HepG2 (cell line): ENCODE measurements at regions not wholly inside any gene's neighbourhood (a gene's known extent, or its start where the extent isn't known, plus 50 kb on each side); places are given as distances from the start of the nearest gene placed in this dataset.

Experiments used
- ATAC-seq: fragments of 200-7000 bp; cut with Tn5 transposase; 3 replicates; pipeline ENCODE4 v1.9.1; 2020; ENCODE audit warnings: mild to moderate bottlenecking, moderate library complexity
- BruUV-seq: library from RNA; stranded (reverse); fragments of 400-500 nt; replicated peaks from 2 replicates; lab custom pipeline; 2021; lab: Mats Ljungman, UMichigan
- CTCF ChIA-PET: fragments of 300-600 bp; formaldehyde crosslinking; extraction: SDS; loops from one replicate; lab custom pipeline; 2021; ENCODE audit warnings: low total read pairs, inconsistent platforms, low intra/inter-chr PET ratio; lab: Yijun Ruan, JAX
- POLR2A ChIA-PET: fragments of 350-600 bp; sonication (Branson Sonifier 250); formaldehyde crosslinking; loops from one replicate; lab custom pipeline; 2020; ENCODE audit warnings: antibody characterized with exemption, inconsistent platforms; lab: Yijun Ruan, JAX
- DNase-seq: peaks from one replicate; pipeline ENCODE4 v3.0.0-alpha.2; 2015; ENCODE audit warnings: low spot score
- FAIRE-seq: peaks from 3 replicates; lab custom pipeline; 2011; peaks lifted over from hg19 to GRCh38; lab: Jason Lieb, UNC
- H2AFZ ChIP-seq: one replicate; pipeline ENCODE4 v1.6.1; 2011; ENCODE audit warnings: low read length, inconsistent platforms
- H3K27ac ChIP-seq: fragments of 300-600 bp; 3 replicates; pipeline ENCODE4 v1.8.0; 2011; ENCODE audit warnings: mixed run types, mild to moderate bottlenecking, mixed read lengths, low read length, inconsistent platforms; ENCODE audit not compliant: insufficient read depth; ENCODE audit errors: extremely low read length
- H3K27me3 ChIP-seq, 2 experiments: fragments of 200-600 bp in 1 of 2; 2 replicates in 1 of 2; 3 replicates in 1 of 2; pipeline versions ENCODE4 v1.6.0 to v1.8.0; 2011; ENCODE audit warnings: low read length in 2 of 2, mild to moderate bottlenecking in 2 of 2, moderate library complexity in 2 of 2, inconsistent platforms in 1 of 2; ENCODE audit not compliant: insufficient read depth in 2 of 2, control insufficient read depth in 1 of 2
- H3K36me3 ChIP-seq, 2 experiments: fragments of 200-600 bp in 1 of 2; replicated peaks in 1 of 2; 2 replicates in 1 of 2; 3 replicates in 1 of 2; pipeline versions ENCODE4 v1.5.1 to v1.8.0; 2011; ENCODE audit warnings: low read length in 2 of 2, inconsistent platforms in 1 of 2; ENCODE audit not compliant: insufficient read depth in 2 of 2, control insufficient read depth in 1 of 2
- H3K4me1 ChIP-seq: 2 replicates; pipeline ENCODE4 v1.5.1; 2012; ENCODE audit warnings: low read length, inconsistent platforms; ENCODE audit not compliant: insufficient read depth
- H3K4me2 ChIP-seq: 2 replicates; pipeline ENCODE4 v1.6.0; 2011; ENCODE audit warnings: low read depth, low read length, inconsistent platforms
- H3K4me3 ChIP-seq, 3 experiments: fragments of 200-600 bp in 1 of 3; sonication (generic), shearing (Covaris generic) in 1 of 3; replicated peaks in 1 of 3; 2 replicates each; pipeline ENCODE4 v1.5.1; 2011 to 2016; ENCODE audit warnings: low read length in 3 of 3, inconsistent platforms in 2 of 3, low read depth in 2 of 3, mild to moderate bottlenecking in 2 of 3, control low read depth in 1 of 3, mixed read lengths in 1 of 3; ENCODE audit not compliant: insufficient read depth in 1 of 3
- H3K79me2 ChIP-seq: one replicate; pipeline ENCODE4 v1.6.1; 2011; ENCODE audit warnings: low read length, inconsistent platforms; ENCODE audit not compliant: insufficient read depth
- H3K9ac ChIP-seq: 2 replicates; pipeline ENCODE4 v1.6.0; 2011; ENCODE audit warnings: mild to moderate bottlenecking, low read depth, low read length, inconsistent platforms; ENCODE audit not compliant: insufficient read depth
- H3K9me3 ChIP-seq: 2 replicates; pipeline ENCODE4 v1.5.1; 2012; ENCODE audit warnings: mild to moderate bottlenecking, low read length
- H4K20me1 ChIP-seq: 2 replicates; pipeline ENCODE4 v1.6.0; 2011; ENCODE audit warnings: inconsistent platforms, mild to moderate bottlenecking, low read length, moderate library complexity; ENCODE audit not compliant: insufficient read depth
- ATRX ChIP-seq: sonication (generic); formaldehyde crosslinking; IDR thresholded peaks from 2 replicates; pipeline ENCODE4 v1.4.0; 2020; ENCODE audit warnings: missing genetic modification reagents, borderline replicate concordance
- ELF4 ChIP-seq: sonication (generic); formaldehyde crosslinking; IDR thresholded peaks from 2 replicates; pipeline ENCODE4 v1.5.0; 2020; ENCODE audit warnings: missing genetic modification reagents, mild to moderate bottlenecking, moderate library complexity, borderline replicate concordance
- GABPB1 ChIP-seq: IDR thresholded peaks from 2 replicates; pipeline ENCODE4 v1.6.1; 2016; ENCODE audit warnings: mild to moderate bottlenecking, missing genetic modification reagents, moderate library complexity, missing compliant biosample characterization
- GZF1 ChIP-seq: sonication (generic); formaldehyde crosslinking; IDR thresholded peaks from 2 replicates; pipeline ENCODE4 v1.5.1; 2020; ENCODE audit warnings: mild to moderate bottlenecking, missing genetic modification reagents
- KLF16 ChIP-seq, 2 experiments: sonication (generic) in 1 of 2; formaldehyde crosslinking in 1 of 2; IDR thresholded peaks; 2 replicates each; pipeline versions ENCODE4 v1.6.1 to v1.8.0; 2016 to 2023; ENCODE audit warnings: missing genetic modification reagents in 2 of 2, missing compliant biosample characterization in 1 of 2
- NFE2L1 ChIP-seq: sonication (generic); formaldehyde crosslinking; IDR thresholded peaks from 2 replicates; pipeline ENCODE4 v1.4.0; 2020; ENCODE audit warnings: missing genetic modification reagents, mild to moderate bottlenecking, borderline replicate concordance
- PITX1 ChIP-seq: sonication (generic); formaldehyde crosslinking; IDR thresholded peaks from 2 replicates; pipeline ENCODE4 v1.5.1; 2020; ENCODE audit warnings: mild to moderate bottlenecking, missing genetic modification reagents
- SETDB1 ChIP-seq: sonication (generic); formaldehyde crosslinking; IDR thresholded peaks from 2 replicates; pipeline ENCODE4 v1.5.1; 2020; ENCODE audit warnings: missing genetic modification reagents, mild to moderate bottlenecking, borderline replicate concordance
- SRSF4 ChIP-seq: fragments of 200-400 bp; formaldehyde crosslinking; IDR thresholded peaks from one replicate; pipeline ENCODE4 v1.6.1; 2018; ENCODE audit warnings: mild to moderate bottlenecking, low read depth, low read length, moderate library complexity; ENCODE audit not compliant: poor library complexity, severe bottlenecking
- ZBTB37 ChIP-seq: sonication (generic); formaldehyde crosslinking; IDR thresholded peaks from 2 replicates; pipeline ENCODE4 v1.4.0; 2020; ENCODE audit warnings: mild to moderate bottlenecking, missing genetic modification reagents
- ZNF75D ChIP-seq: sonication (generic); formaldehyde crosslinking; IDR thresholded peaks from 2 replicates; pipeline ENCODE4 v1.8.1; 2023; ENCODE audit warnings: missing genetic modification reagents, mild to moderate bottlenecking, borderline replicate concordance
- WGBS: methylation state at CpG from one replicate; pipeline ENCODE4 v1.1.6; 2017; ENCODE audit warnings: low lambda C conversion rate; 5-methylcytosine and 5-hydroxymethylcytosine counted together
- in situ Hi-C: cut with HindIII; loops from 2 replicates; pipeline ENCODE4 v1.10.0; 2017; ENCODE audit warnings: low pct_unique_long_range_greater_than_20kb; ENCODE audit not compliant: extremely low pct_ligation_motif_present
- intact Hi-C: fragments of 100-400 bp; cut with micrococcal nuclease; formaldehyde crosslinking; loops from one replicate; pipeline ENCODE4 v1.10.0; 2022; ENCODE audit not compliant: unreplicated experiment

- no peak for DNase-seq
- Histone ChIP-seq H3K4me1 (no peaks in the 10 kb centered on the region), H3K36me3 (no peaks in the 10 kb centered on the region), H3K27me3 (peaks cover 3 to 15% of the 10 kb centered on the region in 2 experiments; a peak in 4 of 5 replicates), H3K4me2 (no peak overlapping the region), H3K9ac (no peak overlapping the region), H3K27ac (no peak overlapping the region), H3K9me3 (peaks cover 13% of the 10 kb centered on the region), H3K79me2 (no peaks in the 10 kb centered on the region), H2AFZ (no peak overlapping the region), H4K20me1 (no peaks in the 10 kb centered on the region), H3K4me3 (no peak overlapping the region)
- ChIA-PET POLR2A (no interaction called here), CTCF (no interaction called here)
- 4% methylated on average over 5 of the region's 5 CpGs for WGBS
- in situ Hi-C loops (no loop called here), intact Hi-C loops (no loop called here)
- FAIRE-seq: no peak
- ATAC-seq: no peak
- no peak for TF ChIP-seq GZF1 (CRISPR knock-in tag)
- TF ChIP-seq ZBTB37 (CRISPR knock-in tag): no peak
- no peak for TF ChIP-seq SRSF4
- no peak for TF ChIP-seq ATRX (CRISPR knock-in tag)
- TF ChIP-seq KLF16 (CRISPR knock-in tag; IDR thresholded peaks at IDR 0.05): no peak
- no peak for TF ChIP-seq ZNF75D (CRISPR knock-in tag)
- no peak for TF ChIP-seq GABPB1 (CRISPR knock-in tag)
- no peak for TF ChIP-seq SETDB1 (CRISPR knock-in tag)
- no peak for TF ChIP-seq PITX1 (CRISPR knock-in tag)
- no peak for TF ChIP-seq NFE2L1
- TF ChIP-seq ELF4 (CRISPR knock-in tag): no peak
- BruUV-seq: no TSS peak
Observed at GRCh38 chr9:135394699-135395645, 84.6 kb upstream of the PPP1R26 start.
